ENCODE measurements at regions not wholly inside any gene's neighbourhood (a gene's known extent, or its start where the extent isn't known, plus 50 kb on each side); places are given as distances from the start of the nearest gene placed in this dataset.

DNA sequence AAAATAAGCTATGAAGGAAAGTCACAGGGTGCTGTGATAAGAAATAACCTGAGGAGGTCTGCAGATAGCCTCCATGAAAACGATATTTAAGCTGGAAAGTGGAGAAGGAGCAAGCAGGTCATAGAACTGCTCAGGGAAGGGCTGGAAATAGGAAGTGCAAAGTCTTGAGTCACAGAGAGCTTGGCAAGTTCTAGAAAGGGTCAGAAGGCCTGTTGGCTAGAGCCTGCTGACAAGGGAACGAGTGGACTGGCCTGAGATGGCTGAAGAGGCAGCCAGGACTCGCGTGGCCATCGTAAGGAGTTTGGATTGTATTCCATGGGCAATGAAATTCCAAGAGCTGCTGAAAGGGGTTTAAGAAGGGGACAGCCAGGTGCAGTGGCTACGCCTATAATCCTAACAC lies 64.7 kb upstream of the IL12A start:
- no peak for DNase-seq

DNA sequence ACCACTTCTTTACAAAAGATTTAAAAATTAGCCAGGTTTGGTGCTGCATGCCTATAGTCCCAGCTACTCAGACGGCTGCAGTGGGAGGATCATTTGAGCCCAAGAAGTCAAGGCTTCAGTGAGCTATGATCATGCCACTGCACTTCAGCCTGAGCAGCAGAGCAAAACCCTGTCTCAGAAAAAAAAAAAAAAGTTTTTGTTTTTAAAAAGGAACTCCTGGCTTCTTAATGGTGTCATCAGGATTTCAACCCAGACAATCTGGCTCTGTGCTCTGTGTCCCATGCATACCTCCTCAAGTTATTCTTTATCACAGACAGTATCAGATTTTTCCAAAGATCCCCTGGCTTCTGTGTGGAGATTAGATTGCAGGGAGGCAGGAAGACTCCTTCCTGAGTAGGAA lies 64.2 kb upstream of the IL12A start:
- no peak for DNase-seq

DNA sequence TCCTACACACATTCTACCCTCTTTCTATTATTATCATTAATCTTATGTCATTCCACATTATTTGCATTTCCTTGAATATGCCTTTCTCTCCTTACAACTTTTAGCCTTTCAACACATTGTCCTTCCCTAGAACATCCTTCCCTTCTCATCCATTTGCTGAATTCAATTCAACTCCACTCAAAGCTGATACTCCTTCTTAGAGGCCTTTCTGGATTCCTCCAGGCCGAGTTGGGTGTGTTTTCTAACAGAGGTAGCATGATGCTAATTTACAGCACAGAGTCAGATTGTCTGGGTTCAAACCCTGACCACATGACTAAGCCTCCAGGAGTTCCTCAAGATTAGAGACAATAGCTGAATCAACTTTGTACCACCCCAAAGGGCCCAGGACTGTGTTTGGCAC lies 63.4 kb upstream of the IL12A start:
- DNase-seq = no peak

DNA sequence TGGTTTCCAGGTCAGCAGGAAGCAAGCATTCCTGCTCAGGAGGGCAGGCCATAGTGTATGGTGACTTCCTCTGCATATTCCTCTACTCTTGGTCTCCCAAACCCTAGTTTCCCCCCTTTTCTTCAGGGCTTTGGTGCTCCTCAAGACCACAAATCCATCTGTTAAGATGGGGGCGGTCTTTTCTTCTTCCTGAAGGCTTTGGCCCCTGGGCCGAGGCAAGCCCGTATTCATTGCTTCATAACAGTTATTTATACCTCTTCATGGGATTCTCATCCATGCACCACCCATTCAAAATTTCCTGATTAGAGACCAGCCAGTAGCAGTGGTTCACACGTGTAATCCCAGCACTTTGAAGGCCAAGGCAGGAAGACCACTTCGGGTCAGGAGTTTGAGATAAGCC lies 62.1 kb upstream of the IL12A start:
- DNase-seq = no peak

DNA sequence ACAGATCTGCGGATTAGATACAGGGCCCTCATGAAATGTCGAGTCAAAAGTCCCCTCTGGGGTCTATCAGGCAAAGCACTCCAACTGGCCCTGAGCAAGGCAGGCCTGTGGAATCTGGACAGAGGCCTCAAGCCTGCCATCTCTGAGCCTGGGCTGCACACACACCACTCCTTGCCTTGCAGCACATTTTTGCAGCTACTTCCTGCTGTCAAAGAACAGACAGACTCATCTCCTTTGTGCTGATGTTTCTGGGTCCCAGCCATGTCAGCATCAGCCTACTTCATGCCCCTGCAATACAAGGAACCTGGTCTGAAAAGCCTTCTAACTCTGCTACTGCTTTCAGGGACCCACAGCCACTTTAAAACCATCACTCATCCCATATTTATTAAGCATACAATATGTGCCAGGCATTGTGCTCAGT lies 60.6 kb upstream of the IL12A start:
- peak; percentile 22 for DNase-seq

DNA sequence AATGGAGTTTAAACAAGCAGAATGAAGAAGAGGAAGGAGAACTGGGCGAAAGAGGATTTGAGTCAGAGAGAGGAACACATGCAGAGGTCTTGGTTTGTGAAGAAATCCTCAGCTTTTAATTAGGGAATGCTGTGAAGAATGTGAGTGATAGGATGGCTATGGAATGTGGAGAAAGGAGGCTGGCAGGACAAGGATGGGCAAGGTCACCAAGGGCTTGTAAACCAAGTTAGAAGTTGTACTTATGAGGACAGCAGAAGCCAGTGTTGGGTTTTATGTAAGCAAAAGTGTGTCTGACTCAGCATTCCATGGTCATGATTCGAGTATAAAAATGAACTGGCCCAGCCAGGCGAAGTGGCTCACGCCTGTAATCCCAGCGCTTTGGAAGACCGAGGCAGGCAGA lies 60.0 kb upstream of the IL12A start:
- peak; percentile 17 for DNase-seq

DNA sequence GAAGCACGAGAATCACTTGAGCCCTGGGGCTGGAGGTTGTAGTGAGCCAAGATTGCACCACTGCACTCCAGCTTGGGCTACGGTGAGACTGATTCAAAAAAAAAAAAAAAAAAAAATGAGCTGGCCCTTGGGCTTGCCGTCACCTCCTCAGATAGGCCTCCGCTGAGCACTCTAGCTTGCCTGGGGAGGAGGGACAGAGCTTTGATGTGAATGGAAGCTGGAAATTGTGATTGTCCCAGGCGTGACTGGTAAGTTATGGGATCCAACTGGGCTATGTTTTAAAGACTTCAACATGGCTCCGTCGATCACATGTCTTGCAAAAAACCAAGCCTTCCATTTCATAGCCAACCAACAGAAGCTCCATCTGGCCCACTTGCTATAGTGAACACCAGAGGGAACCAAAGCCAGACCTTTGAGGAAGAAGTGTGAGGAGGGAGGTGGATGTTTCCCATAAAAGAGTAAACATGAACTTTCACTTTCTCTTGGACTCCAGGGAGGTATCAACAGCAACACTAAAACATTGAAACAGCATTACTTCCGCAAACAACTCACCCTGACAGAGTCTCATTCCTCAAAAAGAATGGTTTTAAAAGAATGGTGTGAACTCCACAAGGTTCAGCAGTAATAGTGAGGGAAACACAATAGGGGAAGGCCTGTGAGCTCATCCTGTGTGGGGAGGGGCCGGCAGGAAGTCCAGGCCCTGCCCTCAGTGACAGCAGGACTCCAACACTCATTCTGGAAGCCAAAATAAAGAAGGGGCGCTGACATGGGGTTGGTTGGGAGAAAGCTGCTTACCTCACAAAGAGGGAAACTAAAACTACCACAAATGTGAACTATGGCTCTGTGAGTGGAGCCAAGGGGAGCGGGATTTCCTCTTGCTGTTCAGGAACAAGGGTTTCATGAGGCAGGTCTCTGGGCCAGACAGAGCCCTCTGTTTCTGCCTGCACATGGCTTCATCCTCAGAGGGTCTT lies 59.2 kb upstream of the IL12A start:
- DNase-seq = peak; percentile 28

DNA sequence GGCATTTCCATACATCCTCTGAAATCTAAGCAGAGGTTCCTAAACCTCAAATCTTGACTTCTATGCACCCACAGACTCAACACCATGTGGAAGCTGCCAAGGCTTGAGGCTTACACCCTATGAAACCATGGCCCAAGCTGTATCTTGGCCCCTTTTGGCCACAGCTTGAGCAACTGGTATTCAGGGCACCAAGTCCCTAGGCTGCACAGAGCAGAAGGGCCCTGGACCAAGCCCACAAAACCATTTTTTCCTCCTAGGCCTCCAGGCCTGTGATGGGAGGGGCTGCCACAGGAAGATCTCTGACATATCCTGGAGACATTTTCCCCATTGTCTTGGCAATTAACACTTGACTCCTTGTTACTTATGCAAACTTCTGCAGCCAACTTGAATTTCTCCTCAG lies 54.4 kb upstream of the IL12A start:
- no peak for DNase-seq

DNA sequence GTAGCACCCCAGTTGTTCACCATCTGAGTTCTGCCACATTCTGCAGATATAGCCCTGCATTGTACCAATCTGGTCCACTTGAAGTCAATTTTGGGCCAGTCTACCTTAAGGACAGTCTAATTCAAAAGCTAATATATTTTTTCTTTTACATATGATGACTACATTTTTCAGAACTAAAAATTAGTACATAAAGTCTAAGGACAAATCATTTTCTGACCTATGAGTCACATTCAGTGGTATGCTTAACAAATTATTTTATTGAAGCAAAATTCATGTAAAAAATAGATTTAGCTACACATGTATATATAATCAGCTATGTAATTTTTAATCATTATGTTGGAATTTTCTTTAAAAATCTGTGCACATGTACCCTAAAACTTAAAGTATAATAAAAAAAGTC lies 52.1 kb upstream of the IL12A start:
- no peak for DNase-seq

DNA sequence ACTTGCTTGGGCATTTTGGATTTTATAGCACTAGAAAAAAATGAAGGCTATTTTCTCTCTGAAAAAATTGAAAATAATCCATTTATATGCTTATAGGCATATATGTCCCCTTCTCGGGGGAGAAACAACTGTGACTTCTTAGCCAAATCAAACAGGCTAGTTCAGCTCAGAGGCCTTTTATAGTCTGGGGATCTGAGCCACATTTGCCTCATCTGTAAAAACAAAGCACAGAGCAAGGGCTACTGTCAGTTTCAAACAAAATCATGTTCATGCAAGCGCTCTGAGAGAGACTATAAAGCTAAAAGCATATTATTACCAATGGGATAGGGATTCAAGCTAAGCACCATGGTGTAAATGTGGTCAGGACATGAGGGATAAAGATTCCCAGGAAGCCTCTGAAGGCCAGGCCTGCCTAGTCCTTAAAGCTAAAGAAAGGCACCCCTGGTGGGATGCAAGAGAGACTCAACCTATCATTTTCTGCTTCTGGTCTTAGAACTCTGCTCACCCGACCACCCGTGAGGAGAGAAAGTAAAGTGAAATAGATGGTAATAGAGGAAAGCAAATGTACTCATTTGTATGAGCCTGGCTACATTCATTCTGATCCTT lies 51.0 kb upstream of the IL12A start:
- DNase-seq = no peak

DNA sequence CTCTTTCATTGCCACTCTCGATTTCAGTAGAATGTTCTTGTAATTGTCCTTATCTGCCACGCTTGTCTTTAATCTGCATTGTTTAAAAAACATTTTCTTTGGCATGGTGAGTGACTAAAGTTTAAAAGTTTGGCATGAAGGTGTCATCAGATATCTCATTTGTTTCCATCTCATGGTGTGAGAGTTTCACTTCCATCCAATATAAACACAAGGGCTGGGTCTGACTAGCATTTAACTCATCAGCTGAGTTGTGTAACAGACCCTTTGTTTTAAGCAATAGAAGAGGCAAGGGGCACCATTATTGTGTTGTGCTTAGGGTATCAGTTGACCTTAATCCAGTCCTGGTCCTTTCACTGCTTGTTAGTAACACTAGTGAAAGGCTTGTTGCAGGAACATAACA lies 49.9 kb upstream of the IL12A start:
- no peak for DNase-seq

All from eye (tissue), 1 donor.